Germinal center (tissue), 1 donor: ENCODE measurements at regions not wholly inside any gene's neighbourhood (a gene's known extent, or its start where the extent isn't known, plus 50 kb on each side); places are given as distances from the start of the nearest gene placed in this dataset.
"Not testable (repeated sequence)": the region's sequence is repeated elsewhere in the genome, so short reads cannot be mapped to it uniquely, and the experiment has no call there.

Source experiments
- DNase-seq: peaks from one replicate; pipeline ENCODE4 v3.0.0; 2012; ENCODE audit warnings: mixed read lengths, low spot score

DNA sequence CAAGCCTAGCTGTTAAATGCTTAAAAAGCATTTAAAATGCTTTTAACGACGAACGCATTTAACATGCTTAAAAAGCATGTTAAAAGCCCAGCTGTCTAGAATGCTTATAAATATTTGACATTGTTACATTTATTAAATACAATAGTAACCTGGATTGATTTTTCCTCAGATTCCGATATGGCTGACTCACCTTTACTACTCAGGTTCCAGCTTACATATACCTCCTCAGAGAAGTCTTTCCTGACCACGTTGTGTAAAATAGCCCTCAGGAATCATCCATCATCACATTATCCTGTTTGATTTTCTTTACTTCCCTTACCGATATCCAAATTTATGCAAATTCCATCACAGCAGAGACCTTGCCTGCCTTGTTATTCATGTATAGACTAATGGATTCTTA lies 51.4 kb downstream of the SLC41A2 start:
- DNase-seq = no peak

DNA sequence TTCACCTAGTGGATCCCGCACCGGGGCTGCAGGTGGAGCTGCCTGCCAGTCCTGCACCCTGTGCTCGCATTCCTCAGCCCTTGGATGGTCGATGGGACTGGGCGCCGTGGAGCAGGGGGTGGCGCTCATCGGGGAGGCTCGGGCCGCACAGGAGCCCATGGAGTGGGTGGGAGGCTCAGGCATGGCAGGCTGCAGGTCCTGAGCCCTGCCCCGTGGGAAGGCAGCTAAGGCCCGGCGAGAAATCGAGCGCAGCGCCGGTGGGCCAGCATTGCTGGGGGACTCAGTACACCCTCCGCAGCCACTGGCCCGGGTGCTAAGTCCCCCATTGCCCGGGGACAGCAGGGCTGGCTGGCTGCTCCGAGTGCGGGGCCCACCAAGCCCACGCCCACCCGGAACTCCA lies 52.6 kb downstream of the SLC41A2 start:
- not testable (repeated sequence) for DNase-seq

DNA sequence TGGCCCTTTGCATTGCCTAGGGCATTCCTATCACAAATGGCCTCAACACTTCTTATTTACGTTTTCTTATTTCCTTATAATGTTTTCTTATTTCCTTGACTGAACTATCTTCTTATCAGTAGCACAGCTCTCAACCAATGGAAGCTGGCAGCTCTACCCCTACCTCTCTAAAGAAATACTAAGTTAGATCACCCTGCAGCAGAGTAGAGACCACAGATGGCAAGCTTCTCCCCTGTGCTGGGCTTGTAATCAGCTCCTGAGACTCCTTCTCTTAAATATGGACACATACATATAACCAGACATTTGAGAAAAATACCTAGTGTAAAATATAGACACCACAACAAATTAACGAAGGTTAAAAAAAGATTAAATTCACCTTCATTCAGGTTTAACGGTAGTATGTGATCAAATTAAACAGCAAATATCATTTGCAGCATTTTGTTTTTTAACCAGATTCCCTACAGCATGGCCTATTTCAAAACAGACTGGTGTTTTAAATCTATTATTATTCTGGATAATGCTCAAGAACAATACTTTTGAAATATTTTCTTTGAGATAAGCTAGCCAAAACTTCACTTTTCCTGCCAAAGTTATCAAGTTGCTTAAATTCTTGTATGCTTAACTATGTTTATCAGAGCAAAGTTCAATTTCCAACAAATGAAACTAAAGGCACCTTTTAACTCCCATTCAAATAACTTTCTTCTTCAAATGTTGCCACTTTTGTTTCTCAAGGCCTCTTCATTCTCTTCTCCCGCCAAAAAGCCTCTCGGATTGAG lies 54.3 kb downstream of the SLC41A2 start:
- no peak for DNase-seq

DNA sequence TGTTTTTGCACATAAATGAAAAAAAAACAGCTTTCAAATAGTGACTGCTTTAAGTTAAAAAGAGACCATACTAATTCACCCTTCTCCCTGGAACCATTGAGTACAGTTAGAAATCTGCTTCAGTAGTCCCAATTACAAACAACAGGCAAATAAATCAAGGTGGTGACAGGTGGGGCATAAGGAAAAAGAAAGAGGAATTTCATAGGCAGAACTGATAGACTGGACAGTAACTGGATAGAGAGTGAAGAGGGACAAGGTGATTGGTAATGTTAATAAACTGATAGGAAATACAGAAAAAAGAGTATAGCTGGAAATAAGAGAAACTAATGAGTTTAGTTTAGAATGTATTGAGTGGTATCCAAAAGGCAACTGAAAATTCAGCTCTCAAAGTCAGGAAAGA lies 56.0 kb downstream of the SLC41A2 start:
- no peak for DNase-seq

DNA sequence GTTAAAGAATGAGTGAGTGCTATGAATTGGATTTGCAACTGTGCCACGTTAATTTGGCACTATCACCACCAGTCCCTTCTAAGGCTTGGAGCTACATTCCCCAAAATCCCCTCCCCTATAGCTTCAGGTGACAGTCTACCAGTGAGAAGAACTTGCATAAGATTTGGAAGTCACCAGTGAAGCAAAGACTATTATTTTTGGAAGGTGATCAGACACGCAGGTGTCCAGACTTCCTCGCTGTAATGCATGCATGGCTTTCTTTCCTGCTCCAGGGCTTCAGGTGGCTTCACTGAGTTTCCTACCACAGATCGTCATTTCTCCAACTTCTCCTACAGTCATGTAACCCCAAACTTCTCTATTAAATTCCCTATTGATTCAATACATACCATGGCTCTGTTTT lies 61.4 kb downstream of the SLC41A2 start:
- DNase-seq = no peak

DNA sequence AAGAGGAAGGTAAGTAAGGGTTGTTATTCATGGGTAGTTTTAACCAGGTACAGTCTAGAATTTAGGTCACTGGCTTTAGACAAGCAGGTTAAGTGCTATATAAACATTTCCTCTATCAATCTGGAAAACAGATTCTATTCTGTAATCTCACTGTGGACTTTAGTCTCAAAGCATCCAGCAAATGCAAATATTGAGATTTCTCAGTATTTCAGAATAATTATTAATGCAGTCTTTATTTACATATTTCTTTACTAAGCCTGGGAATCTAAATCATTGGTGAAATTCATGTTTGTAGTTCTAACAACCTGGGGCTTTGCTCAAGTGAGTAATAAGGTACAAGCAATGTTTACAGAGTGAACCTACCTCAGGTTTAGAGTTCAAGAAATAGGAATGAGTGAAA lies 61.9 kb downstream of the SLC41A2 start:
- DNase-seq = no peak

DNA sequence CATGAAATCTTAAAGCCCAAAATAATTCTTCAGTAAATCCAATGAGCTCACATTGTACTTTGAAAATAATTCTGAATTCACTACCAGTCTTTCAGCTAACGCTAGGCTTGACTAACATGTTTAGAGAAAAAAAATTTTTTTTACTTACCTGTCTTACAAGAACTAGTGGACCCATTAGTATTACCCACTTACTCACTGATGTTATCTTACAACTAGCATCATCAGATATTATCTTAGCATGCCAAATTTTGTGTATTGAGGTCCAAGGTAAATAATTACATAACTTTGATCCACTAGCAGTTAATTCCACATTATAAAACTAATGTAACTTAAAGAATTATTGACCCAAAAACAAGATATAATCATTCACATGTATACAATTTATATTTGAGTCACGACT lies 62.7 kb downstream of the SLC41A2 start:
- DNase-seq = no peak

DNA sequence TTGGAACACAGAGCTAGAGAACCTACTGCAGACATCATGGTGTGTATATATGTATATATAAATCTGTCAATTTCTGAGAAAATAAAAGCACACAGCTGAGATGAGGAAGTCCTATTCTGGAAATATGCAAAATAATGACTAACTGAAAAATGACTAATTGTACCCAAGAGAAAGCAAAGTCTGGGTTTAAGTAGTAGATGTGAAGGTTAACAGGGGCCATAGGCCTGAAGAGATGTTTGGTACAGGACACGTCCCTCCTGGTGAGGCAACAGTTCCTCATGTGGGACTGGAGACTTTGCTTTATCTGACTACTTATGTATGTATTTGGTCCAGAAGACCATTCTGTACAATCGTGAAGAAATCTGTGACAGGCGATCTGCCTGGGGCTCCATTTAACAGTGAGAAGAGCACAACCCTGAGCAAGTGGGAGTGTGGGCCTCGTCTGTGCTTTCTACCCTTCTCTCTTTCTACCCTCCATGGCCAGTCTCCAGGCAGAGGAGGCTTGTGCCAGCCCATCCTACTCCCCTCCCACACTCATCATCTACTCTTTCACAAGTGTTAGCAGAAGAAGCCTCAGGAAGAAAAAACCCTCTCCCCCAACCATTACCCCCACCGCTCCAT lies 67.5 kb downstream of the SLC41A2 start:
- DNase-seq = peak; percentile 14

DNA sequence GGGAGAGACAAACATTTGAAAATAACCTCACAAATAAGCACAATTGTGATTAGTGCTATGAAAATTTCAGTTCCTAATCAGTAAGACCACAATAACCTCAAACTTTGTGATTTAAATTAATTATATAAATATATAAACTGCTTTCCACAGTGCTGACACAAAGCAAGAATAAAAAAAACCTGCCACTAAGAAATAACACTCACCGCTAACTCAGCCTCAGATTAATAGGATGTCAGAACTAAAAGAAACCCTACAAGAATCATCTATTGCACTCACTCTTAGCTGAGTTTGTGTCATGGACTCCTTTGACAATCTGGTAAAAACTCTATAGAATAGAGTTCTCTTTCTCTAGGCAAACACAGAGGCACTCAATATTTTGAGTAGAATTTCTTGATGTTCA lies 68.4 kb downstream of the SLC41A2 start:
- DNase-seq = no peak

DNA sequence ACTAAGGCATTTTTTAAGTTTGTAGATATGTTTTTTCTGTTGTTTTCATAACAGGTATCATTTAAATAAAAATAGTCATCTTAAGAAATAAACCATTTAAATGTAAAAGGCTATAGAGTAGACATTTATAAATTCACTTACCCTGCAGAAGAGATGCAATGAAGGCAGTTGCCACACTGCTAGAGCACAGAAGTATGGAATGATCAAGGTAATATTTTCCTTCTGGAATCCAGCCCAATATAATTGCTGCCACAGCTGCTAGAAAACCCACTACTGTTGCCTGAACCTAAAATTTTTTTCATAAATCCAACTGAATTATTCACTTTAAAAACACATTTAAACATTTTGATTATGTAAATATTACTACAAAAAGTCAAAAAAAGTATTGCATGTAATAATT lies 69.2 kb downstream of the SLC41A2 start:
- no peak for DNase-seq

DNA sequence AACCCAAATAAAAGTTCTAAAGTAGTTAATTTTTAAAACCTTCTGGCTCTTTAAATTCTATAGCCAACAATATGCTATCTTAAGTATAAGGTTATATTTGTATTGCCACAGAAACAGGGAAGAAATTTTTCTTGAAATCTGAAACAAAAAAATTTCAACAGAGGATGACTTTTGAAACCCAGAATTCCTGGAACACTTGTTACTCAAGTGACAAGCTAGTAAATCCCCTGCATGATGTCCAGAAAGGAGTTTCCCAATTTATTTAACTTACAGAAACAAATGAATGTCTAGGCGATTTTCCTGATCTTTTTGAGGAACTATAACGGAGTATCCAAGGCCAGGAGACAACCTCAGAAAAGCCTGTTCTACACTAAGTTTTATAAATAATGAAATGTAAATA lies 69.6 kb downstream of the SLC41A2 start:
- no peak for DNase-seq

DNA sequence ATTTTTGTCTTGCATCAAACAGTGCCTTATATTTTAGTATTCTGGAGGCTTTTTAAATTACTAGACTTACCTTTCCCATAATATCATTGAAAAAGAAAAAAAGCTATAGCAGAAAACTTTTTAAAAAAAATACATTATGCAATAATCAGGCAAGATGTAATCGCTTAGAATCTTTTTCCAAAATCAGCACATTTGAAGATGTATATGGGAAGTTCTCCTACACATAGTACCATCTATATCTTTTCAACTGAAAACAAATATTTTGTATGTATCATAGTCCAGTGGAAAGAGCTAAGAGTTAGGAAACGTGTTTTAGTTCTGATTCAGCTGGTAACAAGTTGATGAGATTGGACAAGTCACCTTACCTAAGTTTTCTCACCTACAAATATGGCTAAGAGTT lies 70.6 kb downstream of the SLC41A2 start:
- no peak for DNase-seq

DNA sequence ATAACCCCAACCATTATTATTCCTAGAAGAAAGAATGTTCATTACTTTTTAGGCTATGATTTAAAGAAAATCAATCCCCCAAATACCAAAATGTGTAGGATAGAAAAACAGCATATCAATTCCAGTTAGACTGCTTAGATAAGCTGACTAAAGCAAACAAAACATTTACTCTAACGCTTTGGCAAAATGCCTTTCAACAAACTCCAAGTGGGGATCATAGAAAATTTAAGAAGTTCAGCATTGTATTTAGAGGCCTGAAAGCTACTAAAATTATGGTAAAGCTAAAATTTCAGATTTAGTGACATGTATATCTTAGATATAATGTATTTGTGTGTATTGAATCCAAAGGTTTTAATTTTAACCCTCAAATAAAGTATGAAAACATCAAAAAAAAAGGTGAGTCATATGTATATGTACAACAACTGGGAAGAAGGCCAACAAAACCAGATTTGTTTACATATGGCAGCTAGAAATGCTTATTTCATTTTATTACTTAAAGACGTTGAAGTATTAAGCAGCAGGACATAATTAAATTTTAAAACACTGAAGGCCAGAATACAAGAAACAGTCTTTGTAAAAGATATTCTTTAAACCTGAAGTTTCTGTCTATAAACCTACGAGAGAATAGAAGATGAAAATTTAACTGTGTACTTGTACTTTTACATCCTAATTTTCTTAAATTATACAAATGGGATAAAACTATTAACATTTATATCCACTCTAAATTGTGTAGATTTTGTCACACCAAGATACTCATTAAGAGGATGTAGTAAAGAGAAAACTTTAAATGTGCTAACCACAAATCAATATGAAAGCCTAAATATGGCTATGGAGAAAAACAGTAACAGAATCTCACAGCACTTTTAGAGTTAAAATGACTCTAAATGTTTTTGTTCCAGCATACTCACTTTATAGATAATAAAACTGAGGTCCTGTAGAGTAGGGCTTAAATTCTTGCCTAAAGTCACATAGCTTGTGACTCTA lies 71.4 kb downstream of the SLC41A2 start:
- no peak for DNase-seq

DNA sequence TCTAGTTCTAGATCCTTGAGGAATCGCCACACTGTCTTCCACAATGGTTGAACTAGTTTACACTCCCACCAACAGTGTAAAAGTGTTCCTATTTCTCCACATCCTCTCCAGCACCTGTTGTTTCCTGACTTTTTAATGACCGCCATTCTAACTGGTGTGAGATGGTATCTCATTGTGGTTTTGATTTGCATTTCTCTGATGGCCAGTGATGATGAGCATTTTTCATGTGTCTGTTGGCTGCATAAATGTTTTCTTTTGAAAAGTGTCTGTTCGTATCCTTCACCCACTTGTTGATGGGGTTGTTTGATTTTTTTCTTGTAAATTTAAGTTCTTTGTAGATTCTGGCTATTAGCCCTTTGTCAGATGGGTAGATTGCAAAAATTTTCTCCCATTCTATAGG lies 79.2 kb downstream of the SLC41A2 start:
- not testable (repeated sequence) for DNase-seq

DNA sequence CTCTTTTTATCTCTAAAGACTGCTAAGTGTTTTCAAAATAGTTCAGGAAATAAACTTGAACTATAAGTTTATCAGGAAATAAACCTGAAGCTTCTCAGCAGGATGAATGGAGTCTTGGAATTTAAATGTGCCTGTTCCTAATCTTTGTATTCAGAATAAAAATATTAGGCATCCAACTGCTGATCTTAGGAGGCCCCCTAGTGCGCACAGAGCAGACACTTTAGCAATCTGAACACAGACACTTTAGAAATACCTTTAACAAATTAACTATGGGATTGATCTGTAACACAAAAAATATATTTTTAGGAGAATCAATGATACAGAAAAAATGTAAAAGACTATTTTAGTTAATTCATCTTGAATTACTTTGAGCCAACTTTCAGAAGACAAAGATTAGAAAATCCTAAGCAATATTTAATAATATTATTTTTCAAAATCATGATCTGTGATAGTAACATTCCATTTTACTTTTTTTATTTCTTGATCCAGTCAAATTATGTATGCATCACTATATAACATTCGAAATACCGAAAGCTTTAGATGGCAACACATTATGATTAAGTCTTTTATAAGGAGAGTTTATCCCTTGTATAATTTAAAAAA lies 80.9 kb downstream of the SLC41A2 start:
- DNase-seq = no peak

DNA sequence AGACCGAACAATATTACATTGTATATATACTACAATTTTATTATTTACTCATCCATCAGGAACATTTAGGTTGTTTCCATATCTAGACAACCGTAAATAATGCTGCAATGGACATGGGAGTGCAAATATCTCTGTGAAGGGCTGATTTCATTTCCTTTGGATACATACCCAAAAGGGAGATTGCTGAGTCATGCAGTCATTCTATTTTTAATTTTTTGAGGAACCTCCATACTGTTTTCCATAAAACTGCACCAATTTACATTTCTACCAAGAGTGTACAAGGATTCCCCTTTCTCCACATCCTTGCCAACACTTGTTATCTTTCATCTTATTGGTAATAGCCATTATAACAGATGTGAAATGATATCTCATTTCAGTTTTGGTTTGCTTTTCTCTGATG lies 84.7 kb downstream of the SLC41A2 start:
- no peak for DNase-seq

DNA sequence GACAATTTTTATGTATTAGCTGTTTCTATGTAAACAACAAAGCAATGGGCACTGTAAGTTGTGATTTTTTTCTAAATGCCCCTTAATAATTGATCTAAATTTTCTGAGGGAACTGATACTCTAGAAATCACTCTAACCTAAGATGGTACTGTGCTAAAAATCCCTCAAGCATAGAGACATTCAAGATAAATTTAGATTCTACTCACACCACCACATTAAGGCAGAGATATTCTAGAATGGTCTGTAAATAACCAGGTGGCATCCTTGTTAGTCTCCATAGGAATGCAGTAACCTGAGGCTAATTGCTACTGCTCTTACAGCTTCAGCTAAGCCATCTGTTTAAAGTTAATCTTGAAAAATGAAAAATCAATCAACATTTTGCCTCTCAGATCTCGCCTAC lies 87.3 kb downstream of the SLC41A2 start:
- peak; percentile 13 for DNase-seq

DNA sequence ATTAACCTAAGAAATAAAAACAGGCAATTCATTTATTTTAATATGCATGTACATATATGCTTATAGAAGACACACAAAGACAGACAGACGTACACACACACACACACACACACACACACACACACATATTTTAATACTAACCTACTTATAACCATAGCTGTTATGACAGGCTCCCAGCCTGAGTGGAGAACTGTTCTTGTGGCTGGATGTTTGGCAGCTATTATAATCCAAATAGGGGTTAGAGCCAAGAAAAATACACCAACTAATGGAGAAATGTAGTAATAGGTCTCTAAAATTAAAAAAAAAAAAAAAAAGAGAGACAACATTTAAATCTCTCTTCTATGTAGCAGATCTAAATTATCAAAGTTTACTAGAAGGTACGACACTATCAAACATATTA lies 91.8 kb downstream of the SLC41A2 start:
- DNase-seq = no peak

DNA sequence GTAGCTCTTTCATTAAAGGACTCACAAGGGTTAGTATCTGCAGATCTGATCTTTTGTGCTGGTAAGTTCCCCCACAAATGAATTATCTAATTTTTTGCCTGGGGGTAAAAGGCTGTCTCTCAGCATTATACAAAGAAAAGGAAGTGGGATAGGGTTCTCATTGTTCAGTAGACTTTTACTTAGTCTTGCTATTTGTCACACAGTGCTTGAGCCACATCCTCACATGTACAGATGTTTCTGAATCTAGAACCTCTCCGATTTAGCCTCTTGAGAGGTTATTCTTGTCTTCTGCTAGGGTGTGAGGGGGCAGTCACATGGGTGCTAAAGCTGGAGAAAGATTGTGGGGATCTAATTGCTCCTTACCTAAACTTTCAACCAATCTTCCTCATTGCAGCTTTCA lies 93.0 kb downstream of the SLC41A2 start:
- DNase-seq = no peak

DNA sequence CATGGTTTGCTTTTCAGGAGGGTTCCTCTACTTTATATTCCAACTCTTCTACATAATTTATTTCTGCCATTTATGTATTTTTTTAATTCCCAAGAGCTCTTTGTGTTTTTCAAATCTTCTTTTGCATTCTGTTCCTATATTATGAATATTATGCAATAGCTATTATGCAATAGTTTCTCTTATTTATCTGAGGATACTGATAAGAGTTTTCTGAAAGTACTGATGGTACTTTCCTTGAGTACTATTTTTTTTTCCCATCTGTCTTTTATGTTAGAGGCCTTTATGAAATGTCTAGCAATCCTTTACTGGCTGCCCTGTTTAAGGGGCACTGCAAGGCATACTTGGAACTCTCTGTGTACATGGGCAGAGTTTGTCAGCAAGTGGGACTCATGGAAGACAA lies 93.4 kb downstream of the SLC41A2 start:
- no peak for DNase-seq

DNA sequence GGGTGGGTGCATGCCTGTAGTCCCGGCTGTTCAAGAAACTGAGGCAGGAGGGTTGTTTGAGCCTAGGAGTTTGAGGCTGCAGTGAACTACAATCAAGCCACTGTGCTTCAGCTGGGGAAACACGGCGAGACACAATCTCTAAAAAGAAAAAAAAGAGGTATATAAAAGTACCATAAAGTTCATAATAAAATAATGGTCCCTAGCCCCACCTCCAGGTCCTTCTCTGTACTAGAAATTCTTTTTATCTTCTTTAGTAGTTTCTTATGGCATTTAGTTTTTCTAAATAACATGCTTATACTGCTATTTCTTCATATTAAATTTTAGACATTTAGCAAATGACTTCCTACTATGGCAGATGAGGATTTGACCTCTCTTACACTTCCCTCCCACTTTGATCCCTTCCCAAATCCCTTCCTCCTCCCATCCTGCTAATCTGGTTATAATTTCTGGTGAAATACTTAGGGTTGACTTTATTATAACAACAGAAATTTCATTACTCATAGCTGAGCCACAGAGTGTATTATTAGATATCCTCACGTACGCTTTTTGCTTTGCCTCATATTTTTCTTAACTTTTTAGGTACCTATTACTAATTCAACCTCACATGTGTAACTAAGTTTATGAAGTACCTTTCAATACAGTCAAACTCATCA lies 94.7 kb downstream of the SLC41A2 start:
- no peak for DNase-seq
